SK-N-SH treated with all-trans-retinoic acid at 6 μM for 48 hours (cell line): ENCODE measurements at regions not wholly inside any gene's neighbourhood (a gene's known extent, or its start where the extent isn't known, plus 50 kb on each side); places are given as distances from the start of the nearest gene placed in this dataset.

Source experiments
- ATAC-seq: fragments of 200-7000 bp; cut with Tn5 transposase; 3 replicates; pipeline ENCODE4 v1.9.1; 2020; ENCODE audit warnings: mild to moderate bottlenecking, moderate library complexity
- ARNTL ChIP-seq: fragments of 450-650 bp; formaldehyde crosslinking; IDR thresholded peaks from 2 replicates; pipeline ENCODE4 v1.5.0; 2020; ENCODE audit warnings: low read depth, mild to moderate bottlenecking, moderate library complexity, borderline replicate concordance
- CSDC2 ChIP-seq: fragments of 250-450 bp; sonication (Bioruptor Pico); IDR thresholded peaks from 2 replicates; pipeline ENCODE4 v1.5.0; 2020; ENCODE audit warnings: mild to moderate bottlenecking, moderate library complexity
- GLIS3 ChIP-seq: fragments of 250-450 bp; sonication (Bioruptor Pico); IDR thresholded peaks from 2 replicates; pipeline ENCODE4 v1.5.0; 2020; ENCODE audit warnings: mild to moderate bottlenecking, moderate library complexity
- OSR1 ChIP-seq: fragments of 250-450 bp; sonication (Bioruptor Pico); IDR thresholded peaks from 2 replicates; pipeline ENCODE4 v1.8.0; 2022; ENCODE audit warnings: moderate library complexity, mild to moderate bottlenecking, inconsistent platforms
- PPARA ChIP-seq: fragments of 250-450 bp; sonication (Bioruptor Pico); IDR thresholded peaks from 2 replicates; pipeline ENCODE4 v1.5.0; 2020; ENCODE audit warnings: mild to moderate bottlenecking, borderline replicate concordance
- RARB ChIP-seq: fragments of 250-450 bp; sonication (Bioruptor Pico); IDR thresholded peaks from 2 replicates; pipeline ENCODE4 v1.8.0; 2021; ENCODE audit warnings: mild to moderate bottlenecking, moderate library complexity
- SNAI2 ChIP-seq: fragments of 250-450 bp; sonication (Bioruptor Pico); IDR thresholded peaks from 2 replicates; pipeline ENCODE4 v1.5.0; 2020; ENCODE audit warnings: mild to moderate bottlenecking, moderate library complexity
- TCF4 ChIP-seq: fragments of 250-450 bp; sonication (Bioruptor Pico); IDR thresholded peaks from 2 replicates; pipeline ENCODE4 v1.8.0; 2021; ENCODE audit warnings: mild to moderate bottlenecking, moderate library complexity, borderline replicate concordance
- TOX ChIP-seq: fragments of 250-450 bp; sonication (Bioruptor Pico); IDR thresholded peaks from 2 replicates; pipeline ENCODE4 v1.8.0; 2021; ENCODE audit warnings: mild to moderate bottlenecking, moderate library complexity, borderline replicate concordance
- ZC3H10 ChIP-seq: fragments of 250-450 bp; sonication (Bioruptor Pico); IDR thresholded peaks from 2 replicates; pipeline ENCODE4 v1.5.1; 2021; ENCODE audit warnings: mild to moderate bottlenecking, moderate library complexity
- ZFP3 ChIP-seq: fragments of 250-450 bp; sonication (Bioruptor Pico); IDR thresholded peaks from 2 replicates; pipeline ENCODE4 v1.5.0; 2020; ENCODE audit warnings: mild to moderate bottlenecking, moderate library complexity
- ZFP30 ChIP-seq: fragments of 450-650 bp; formaldehyde crosslinking; IDR thresholded peaks from 2 replicates; pipeline ENCODE4 v1.5.0; 2022; ENCODE audit warnings: mild to moderate bottlenecking, moderate library complexity
- ZNF565 ChIP-seq: fragments of 450-650 bp; formaldehyde crosslinking; conservative IDR thresholded peaks from 2 replicates; pipeline ENCODE4 v1.5.0; 2020; ENCODE audit warnings: low read depth, mild to moderate bottlenecking, moderate library complexity
- ZNF70 ChIP-seq: fragments of 450-650 bp; formaldehyde crosslinking; IDR thresholded peaks from 2 replicates; pipeline ENCODE4 v1.5.0; 2020; ENCODE audit warnings: mild to moderate bottlenecking, moderate library complexity
- ZNF8 ChIP-seq: fragments of 450-650 bp; formaldehyde crosslinking; IDR thresholded peaks from 2 replicates; pipeline ENCODE4 v1.5.0; 2020; ENCODE audit warnings: mild to moderate bottlenecking, moderate library complexity
- TF ChIP-seq, protein P1 (sequence below): fragments of 250-450 bp; sonication (Bioruptor Pico); IDR thresholded peaks from 2 replicates; pipeline ENCODE4 v1.5.1; 2020; ENCODE audit warnings: low read depth, mild to moderate bottlenecking, moderate library complexity
- TF ChIP-seq, protein P2 (sequence below): fragments of 250-450 bp; sonication (Bioruptor Pico); IDR thresholded peaks from 2 replicates; pipeline ENCODE4 v1.5.0; 2020; ENCODE audit warnings: mild to moderate bottlenecking, moderate library complexity
- TF ChIP-seq, protein P3 (sequence below): fragments of 250-450 bp; sonication (Bioruptor Pico); IDR thresholded peaks from 2 replicates; pipeline ENCODE4 v1.5.1; 2021; ENCODE audit warnings: mild to moderate bottlenecking, moderate library complexity
- TF ChIP-seq, protein P4 (sequence below): fragments of 250-450 bp; sonication (Bioruptor Pico); IDR thresholded peaks from 2 replicates; pipeline ENCODE4 v1.8.0; 2020; ENCODE audit warnings: mild to moderate bottlenecking, moderate library complexity, borderline replicate concordance
- TF ChIP-seq, protein P5 (sequence below): fragments of 250-450 bp; sonication (Bioruptor Pico); IDR thresholded peaks from 2 replicates; pipeline ENCODE4 v1.8.0; 2021; ENCODE audit warnings: low read depth, mild to moderate bottlenecking, moderate library complexity, borderline replicate concordance

DNA sequence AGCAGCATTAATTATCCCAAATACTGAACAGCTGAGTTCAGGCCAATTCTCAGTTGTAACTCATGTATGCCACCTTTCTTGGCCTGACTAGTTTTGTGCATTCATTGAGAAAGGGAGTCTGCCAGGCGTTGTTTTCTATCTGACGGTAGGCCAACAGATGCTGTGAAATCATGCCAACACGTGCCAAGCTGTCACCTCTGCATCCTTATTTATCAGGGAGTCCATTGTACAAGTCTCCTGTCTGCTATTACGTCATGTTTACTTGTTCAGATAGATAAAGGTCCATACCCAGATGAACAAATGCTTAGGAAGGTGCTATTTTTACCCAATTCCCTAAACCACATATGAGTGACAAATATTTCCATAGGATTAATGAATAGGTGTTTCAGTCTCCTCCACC is 127.2 kb upstream of the CDK6 start:
- no peak for TF ChIP-seq TCF4 (CRISPR knock-in tag)
- TF ChIP-seq ZFP30 (CRISPR knock-in tag): no peak
- TF ChIP-seq ZNF8 (CRISPR knock-in tag): no peak
- TF ChIP-seq, protein P1, sequence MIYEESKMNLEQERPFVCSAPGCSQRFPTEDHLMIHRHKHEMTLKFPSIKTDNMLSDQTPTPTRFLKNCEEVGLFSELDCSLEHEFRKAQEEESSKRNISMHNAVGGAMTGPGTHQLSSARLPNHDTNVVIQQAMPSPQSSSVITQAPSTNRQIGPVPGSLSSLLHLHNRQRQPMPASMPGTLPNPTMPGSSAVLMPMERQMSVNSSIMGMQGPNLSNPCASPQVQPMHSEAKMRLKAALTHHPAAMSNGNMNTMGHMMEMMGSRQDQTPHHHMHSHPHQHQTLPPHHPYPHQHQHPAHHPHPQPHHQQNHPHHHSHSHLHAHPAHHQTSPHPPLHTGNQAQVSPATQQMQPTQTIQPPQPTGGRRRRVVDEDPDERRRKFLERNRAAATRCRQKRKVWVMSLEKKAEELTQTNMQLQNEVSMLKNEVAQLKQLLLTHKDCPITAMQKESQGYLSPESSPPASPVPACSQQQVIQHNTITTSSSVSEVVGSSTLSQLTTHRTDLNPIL (CRISPR knock-in tag): no peak
- no peak for TF ChIP-seq ZC3H10 (CRISPR knock-in tag)
- TF ChIP-seq, protein P2, sequence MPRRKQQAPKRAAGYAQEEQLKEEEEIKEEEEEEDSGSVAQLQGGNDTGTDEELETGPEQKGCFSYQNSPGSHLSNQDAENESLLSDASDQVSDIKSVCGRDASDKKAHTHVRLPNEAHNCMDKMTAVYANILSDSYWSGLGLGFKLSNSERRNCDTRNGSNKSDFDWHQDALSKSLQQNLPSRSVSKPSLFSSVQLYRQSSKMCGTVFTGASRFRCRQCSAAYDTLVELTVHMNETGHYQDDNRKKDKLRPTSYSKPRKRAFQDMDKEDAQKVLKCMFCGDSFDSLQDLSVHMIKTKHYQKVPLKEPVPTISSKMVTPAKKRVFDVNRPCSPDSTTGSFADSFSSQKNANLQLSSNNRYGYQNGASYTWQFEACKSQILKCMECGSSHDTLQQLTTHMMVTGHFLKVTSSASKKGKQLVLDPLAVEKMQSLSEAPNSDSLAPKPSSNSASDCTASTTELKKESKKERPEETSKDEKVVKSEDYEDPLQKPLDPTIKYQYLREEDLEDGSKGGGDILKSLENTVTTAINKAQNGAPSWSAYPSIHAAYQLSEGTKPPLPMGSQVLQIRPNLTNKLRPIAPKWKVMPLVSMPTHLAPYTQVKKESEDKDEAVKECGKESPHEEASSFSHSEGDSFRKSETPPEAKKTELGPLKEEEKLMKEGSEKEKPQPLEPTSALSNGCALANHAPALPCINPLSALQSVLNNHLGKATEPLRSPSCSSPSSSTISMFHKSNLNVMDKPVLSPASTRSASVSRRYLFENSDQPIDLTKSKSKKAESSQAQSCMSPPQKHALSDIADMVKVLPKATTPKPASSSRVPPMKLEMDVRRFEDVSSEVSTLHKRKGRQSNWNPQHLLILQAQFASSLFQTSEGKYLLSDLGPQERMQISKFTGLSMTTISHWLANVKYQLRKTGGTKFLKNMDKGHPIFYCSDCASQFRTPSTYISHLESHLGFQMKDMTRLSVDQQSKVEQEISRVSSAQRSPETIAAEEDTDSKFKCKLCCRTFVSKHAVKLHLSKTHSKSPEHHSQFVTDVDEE (CRISPR knock-in tag): no peak
- no peak for TF ChIP-seq PPARA (CRISPR knock-in tag)
- TF ChIP-seq ZFP3 (CRISPR knock-in tag): no peak
- TF ChIP-seq, protein P3, sequence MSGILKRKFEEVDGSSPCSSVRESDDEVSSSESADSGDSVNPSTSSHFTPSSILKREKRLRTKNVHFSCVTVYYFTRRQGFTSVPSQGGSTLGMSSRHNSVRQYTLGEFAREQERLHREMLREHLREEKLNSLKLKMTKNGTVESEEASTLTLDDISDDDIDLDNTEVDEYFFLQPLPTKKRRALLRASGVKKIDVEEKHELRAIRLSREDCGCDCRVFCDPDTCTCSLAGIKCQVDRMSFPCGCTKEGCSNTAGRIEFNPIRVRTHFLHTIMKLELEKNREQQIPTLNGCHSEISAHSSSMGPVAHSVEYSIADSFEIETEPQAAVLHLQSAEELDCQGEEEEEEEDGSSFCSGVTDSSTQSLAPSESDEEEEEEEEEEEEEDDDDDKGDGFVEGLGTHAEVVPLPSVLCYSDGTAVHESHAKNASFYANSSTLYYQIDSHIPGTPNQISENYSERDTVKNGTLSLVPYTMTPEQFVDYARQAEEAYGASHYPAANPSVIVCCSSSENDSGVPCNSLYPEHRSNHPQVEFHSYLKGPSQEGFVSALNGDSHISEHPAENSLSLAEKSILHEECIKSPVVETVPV: no peak
- no peak for TF ChIP-seq ZNF565 (CRISPR knock-in tag)
- no peak for TF ChIP-seq ARNTL
- no peak for TF ChIP-seq CSDC2
- no peak for TF ChIP-seq SNAI2
- no peak for TF ChIP-seq ZNF70 (CRISPR knock-in tag)
- no peak for TF ChIP-seq OSR1
- no peak for ATAC-seq

DNA sequence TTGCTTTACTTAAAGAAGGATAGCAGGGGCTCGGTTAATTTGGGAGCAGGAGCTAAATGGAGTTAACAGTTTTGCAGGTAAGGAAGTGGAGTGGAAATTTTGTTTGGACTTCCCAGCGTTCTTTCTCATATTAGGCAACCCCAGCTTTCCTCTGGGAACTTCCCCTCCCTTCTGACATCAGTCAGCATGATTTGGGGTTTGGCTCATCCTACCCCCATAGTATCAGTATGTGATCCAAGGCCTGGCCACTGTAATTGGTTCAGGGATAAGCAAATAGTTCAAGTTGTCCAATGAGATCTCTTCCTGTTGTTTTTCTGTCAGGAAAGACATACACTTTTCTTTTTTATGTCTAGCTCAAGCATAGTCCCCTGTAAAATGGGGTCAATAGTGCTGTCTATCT is 125.6 kb upstream of the CDK6 start:
- no peak for ATAC-seq
- TF ChIP-seq, protein P1 (CRISPR knock-in tag): no peak
- TF ChIP-seq, protein P3: no peak
- TF ChIP-seq GLIS3: no peak
- no peak for TF ChIP-seq OSR1
- no peak for TF ChIP-seq ZNF70 (CRISPR knock-in tag)
- no peak for TF ChIP-seq ZC3H10 (CRISPR knock-in tag)
- no peak for TF ChIP-seq ZFP3 (CRISPR knock-in tag)
- TF ChIP-seq PPARA (CRISPR knock-in tag): no peak
- no peak for TF ChIP-seq TOX (CRISPR knock-in tag)

DNA sequence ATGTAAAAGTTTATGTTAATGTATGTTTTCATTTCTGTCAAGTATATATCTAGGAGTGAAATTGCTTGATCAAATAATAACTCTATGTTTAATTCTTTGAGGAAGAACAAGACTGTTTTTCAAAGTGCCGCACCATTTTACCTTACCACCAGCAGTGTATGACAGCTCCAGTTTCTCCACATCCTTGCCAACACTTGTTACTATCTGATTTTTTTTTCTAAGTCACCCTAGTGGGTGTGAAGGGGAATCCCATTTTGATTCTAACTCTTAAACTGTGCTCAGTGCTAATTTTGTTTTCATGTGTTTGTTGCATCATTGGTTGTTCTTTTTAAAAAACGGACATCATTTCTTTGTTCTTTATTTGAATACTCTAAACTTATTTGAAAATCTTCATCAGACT is 120.2 kb upstream of the CDK6 start:
- no peak for ATAC-seq
- TF ChIP-seq, protein P4, sequence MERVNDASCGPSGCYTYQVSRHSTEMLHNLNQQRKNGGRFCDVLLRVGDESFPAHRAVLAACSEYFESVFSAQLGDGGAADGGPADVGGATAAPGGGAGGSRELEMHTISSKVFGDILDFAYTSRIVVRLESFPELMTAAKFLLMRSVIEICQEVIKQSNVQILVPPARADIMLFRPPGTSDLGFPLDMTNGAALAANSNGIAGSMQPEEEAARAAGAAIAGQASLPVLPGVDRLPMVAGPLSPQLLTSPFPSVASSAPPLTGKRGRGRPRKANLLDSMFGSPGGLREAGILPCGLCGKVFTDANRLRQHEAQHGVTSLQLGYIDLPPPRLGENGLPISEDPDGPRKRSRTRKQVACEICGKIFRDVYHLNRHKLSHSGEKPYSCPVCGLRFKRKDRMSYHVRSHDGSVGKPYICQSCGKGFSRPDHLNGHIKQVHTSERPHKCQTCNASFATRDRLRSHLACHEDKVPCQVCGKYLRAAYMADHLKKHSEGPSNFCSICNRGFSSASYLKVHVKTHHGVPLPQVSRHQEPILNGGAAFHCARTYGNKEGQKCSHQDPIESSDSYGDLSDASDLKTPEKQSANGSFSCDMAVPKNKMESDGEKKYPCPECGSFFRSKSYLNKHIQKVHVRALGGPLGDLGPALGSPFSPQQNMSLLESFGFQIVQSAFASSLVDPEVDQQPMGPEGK (CRISPR knock-in tag): no peak
- TF ChIP-seq ZC3H10 (CRISPR knock-in tag): no peak
- no peak for TF ChIP-seq ZNF8 (CRISPR knock-in tag)
- TF ChIP-seq, all 23 proteins: peak for 0

DNA sequence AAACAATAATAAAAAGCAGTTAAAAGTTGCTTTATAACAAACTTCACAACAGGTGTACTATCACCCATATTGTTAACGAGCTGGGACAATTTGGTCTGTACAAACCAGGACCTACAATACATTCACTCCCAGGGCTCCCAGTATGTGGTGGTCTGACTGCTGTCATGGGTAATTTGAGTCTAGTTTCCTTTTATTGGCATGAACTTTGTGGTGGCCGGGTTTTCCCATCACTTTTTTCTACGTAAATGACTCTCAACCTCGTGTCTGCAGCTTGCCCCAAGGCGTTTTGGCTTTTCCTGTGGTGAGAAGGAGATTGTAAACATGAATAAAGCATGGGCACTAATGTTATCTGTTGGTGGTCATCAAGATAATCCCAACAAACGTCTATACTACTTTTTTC is 118.7 kb upstream of the CDK6 start:
- no peak for ATAC-seq
- TF ChIP-seq, protein P5, sequence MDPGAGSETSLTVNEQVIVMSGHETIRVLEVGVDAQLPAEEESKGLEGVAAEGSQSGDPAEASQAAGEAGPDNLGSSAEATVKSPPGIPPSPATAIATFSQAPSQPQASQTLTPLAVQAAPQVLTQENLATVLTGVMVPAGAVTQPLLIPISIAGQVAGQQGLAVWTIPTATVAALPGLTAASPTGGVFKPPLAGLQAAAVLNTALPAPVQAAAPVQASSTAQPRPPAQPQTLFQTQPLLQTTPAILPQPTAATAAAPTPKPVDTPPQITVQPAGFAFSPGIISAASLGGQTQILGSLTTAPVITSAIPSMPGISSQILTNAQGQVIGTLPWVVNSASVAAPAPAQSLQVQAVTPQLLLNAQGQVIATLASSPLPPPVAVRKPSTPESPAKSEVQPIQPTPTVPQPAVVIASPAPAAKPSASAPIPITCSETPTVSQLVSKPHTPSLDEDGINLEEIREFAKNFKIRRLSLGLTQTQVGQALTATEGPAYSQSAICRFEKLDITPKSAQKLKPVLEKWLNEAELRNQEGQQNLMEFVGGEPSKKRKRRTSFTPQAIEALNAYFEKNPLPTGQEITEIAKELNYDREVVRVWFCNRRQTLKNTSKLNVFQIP: no peak
- TF ChIP-seq ZNF565 (CRISPR knock-in tag) (no peak), TOX (CRISPR knock-in tag) (no peak), ZNF70 (CRISPR knock-in tag) (no peak), PPARA (CRISPR knock-in tag) (no peak), GLIS3 (no peak), RARB (CRISPR knock-in tag) (no peak), SNAI2 (no peak), CSDC2 (no peak)
